ENCODE measurements at regions not wholly inside any gene's neighbourhood (a gene's known extent, or its start where the extent isn't known, plus 50 kb on each side); places are given as distances from the start of the nearest gene placed in this dataset.

DNA sequence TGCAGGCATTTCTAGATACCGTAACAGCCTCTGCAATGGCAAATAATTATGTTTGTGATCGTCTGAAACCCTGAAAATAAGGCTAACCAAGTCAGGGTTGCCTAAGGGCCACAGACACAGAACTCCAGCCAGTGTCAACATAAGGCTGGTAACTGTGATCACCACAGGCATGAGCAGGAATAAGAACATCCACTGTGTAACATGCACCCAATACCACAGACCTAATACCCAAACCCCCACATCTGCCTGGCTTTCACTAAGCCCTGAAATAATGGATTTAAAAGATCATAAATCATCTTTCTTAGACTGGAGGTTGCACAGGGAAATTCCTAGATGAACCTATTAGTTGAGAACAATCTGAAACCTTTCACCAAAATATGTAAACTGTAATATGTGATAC is 394.5 kb downstream of the NFIB start:
- ATAC-seq (no peak), DNase-seq (ENCODE audit: low read depth, low spot score) (no peak), FAIRE-seq (no peak)
- H3K9me3 ChIP-seq (replicated peaks; ENCODE audit: control insufficient read depth, insufficient read depth, low read length): no peaks in the 10 kb centered on the region
- H3K27me3 ChIP-seq (replicated peaks in 1 of 2; ENCODE audit: control insufficient read depth in 2 of 2, insufficient read depth in 2 of 2, low read length in 1 of 2): no peaks in the 10 kb centered on the region
- POLR2A ChIA-PET: no interaction called here
- BruUV-seq (replicated peaks): no TSS peak
- SMC1A ChIA-PET (ENCODE audit: uncharacterized antibody, unreplicated experiment): interaction anchor here (0.8 kb wide), 1 partner anchor 8 kb away, joined by 3 read pairs; no protein-coding TSS in a partner anchor
- H3K36me3 ChIP-seq (ENCODE audit: control insufficient read depth in 2 of 2, insufficient read depth in 2 of 2, low read length in 1 of 2): no peaks in the 10 kb centered on the region
- intact Hi-C loops (cut with micrococcal nuclease; ENCODE audit: unreplicated experiment): no loop called here
- CTCF ChIA-PET: no interaction called here
- no peak overlapping the region for H3K4me2 ChIP-seq (ENCODE audit: control insufficient read depth, insufficient read depth)
- no peak overlapping the region for H2AFZ ChIP-seq (ENCODE audit: control insufficient read depth, low read depth, low read length)
- no peaks in the 10 kb centered on the region for H3K4me1 ChIP-seq (ENCODE audit: control insufficient read depth, insufficient read depth, low read length)
- 7% methylated on average over 2 of the region's 2 CpGs for WGBS (ENCODE audit: insufficient coverage, insufficient replicate concordance, low lambda C conversion rate, missing lambda C conversion rate)
- in situ Hi-C loops (cut with MboI): no loop called here
- H3K4me3 ChIP-seq: no peak overlapping the region
- H3K9ac ChIP-seq (ENCODE audit: control insufficient read depth, insufficient read depth, low read length): no peak overlapping the region
- TF ChIP-seq YBX1 (IDR thresholded peaks at IDR 0.05) (no peak), ZNF217 (IDR thresholded peaks at IDR 0.05) (no peak), FOXK2 (IDR thresholded peaks at IDR 0.05) (no peak), POU2F2 (IDR thresholded peaks at IDR 0.05; ENCODE audit: borderline replicate concordance, low read depth, low read length) (no peak), KLF5 (IDR thresholded peaks at IDR 0.05; ENCODE audit: partially characterized antibody) (no peak)
- TF ChIP-seq, protein P1, sequence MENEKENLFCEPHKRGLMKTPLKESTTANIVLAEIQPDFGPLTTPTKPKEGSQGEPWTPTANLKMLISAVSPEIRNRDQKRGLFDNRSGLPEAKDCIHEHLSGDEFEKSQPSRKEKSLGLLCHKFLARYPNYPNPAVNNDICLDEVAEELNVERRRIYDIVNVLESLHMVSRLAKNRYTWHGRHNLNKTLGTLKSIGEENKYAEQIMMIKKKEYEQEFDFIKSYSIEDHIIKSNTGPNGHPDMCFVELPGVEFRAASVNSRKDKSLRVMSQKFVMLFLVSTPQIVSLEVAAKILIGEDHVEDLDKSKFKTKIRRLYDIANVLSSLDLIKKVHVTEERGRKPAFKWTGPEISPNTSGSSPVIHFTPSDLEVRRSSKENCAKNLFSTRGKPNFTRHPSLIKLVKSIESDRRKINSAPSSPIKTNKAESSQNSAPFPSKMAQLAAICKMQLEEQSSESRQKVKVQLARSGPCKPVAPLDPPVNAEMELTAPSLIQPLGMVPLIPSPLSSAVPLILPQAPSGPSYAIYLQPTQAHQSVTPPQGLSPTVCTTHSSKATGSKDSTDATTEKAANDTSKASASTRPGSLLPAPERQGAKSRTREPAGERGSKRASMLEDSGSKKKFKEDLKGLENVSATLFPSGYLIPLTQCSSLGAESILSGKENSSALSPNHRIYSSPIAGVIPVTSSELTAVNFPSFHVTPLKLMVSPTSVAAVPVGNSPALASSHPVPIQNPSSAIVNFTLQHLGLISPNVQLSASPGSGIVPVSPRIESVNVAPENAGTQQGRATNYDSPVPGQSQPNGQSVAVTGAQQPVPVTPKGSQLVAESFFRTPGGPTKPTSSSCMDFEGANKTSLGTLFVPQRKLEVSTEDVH (IDR thresholded peaks at IDR 0.05; ENCODE audit: low read depth, partially characterized antibody): no peak
- TF ChIP-seq, protein P2, sequence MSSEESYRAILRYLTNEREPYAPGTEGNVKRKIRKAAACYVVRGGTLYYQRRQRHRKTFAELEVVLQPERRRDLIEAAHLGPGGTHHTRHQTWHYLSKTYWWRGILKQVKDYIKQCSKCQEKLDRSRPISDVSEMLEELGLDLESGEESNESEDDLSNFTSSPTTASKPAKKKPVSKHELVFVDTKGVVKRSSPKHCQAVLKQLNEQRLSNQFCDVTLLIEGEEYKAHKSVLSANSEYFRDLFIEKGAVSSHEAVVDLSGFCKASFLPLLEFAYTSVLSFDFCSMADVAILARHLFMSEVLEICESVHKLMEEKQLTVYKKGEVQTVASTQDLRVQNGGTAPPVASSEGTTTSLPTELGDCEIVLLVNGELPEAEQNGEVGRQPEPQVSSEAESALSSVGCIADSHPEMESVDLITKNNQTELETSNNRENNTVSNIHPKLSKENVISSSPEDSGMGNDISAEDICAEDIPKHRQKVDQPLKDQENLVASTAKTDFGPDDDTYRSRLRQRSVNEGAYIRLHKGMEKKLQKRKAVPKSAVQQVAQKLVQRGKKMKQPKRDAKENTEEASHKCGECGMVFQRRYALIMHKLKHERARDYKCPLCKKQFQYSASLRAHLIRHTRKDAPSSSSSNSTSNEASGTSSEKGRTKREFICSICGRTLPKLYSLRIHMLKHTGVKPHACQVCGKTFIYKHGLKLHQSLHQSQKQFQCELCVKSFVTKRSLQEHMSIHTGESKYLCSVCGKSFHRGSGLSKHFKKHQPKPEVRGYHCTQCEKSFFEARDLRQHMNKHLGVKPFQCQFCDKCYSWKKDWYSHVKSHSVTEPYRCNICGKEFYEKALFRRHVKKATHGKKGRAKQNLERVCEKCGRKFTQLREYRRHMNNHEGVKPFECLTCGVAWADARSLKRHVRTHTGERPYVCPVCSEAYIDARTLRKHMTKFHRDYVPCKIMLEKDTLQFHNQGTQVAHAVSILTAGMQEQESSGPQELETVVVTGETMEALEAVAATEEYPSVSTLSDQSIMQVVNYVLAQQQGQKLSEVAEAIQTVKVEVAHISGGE (CRISPR knock-in tag; IDR thresholded peaks at IDR 0.05): no peak
- H4K20me1 ChIP-seq (ENCODE audit: control insufficient read depth, insufficient read depth): no peaks in the 10 kb centered on the region
- no peaks in the 10 kb centered on the region for H3K79me2 ChIP-seq (ENCODE audit: control insufficient read depth, insufficient read depth, low read length)
- RAD21 ChIA-PET (ENCODE audit: unreplicated experiment): no interaction called here
- H3K27ac ChIP-seq (ENCODE audit: control insufficient read depth, insufficient read depth): no peak overlapping the region
